HG03378 (cell line): ENCODE measurements at regions not wholly inside any gene's neighbourhood (a gene's known extent, or its start where the extent isn't known, plus 50 kb on each side); places are given as distances from the start of the nearest gene placed in this dataset.
"Not testable (repeated sequence)": the region's sequence is repeated elsewhere in the genome, so short reads cannot be mapped to it uniquely, and the experiment has no call there.

ENCODE experiments used
- ATAC-seq: cut with Tn5 transposase; IDR thresholded peaks from one replicate; pipeline ENCODE4 v1.9.1; 2021; ENCODE audit warnings: mild to moderate bottlenecking, moderate library complexity; ENCODE audit not compliant: unreplicated experiment

GRCh38 chr10:109215291-109216075, 707.8 kb downstream of the XPNPEP1 start:
- ATAC-seq: no peak

- ATAC-seq: not testable (repeated sequence)
Measured at GRCh38 chr10:109214891-109215290, 708.4 kb downstream of the XPNPEP1 start.

- no peak for ATAC-seq
Measured at GRCh38 chr10:109207361-109207760, 716.0 kb downstream of the XPNPEP1 start.

- ATAC-seq: no peak
Measured at GRCh38 chr10:109205929-109206585, 717.3 kb downstream of the XPNPEP1 start.

GRCh38 chr10:109203646-109204353, 719.5 kb downstream of the XPNPEP1 start:
- ATAC-seq: no peak

- ATAC-seq: no peak
Measured at GRCh38 chr10:109202111-109202510, 721.2 kb downstream of the XPNPEP1 start.

- no peak for ATAC-seq
Measured at GRCh38 chr10:109200646-109201045, 722.7 kb downstream of the XPNPEP1 start.

GRCh38 chr10:109191823-109192222, 731.5 kb downstream of the XPNPEP1 start:
- no peak for ATAC-seq

GRCh38 chr10:109191341-109191740, 732.0 kb downstream of the XPNPEP1 start:
- ATAC-seq: no peak

GRCh38 chr10:109187677-109188076, 735.6 kb downstream of the XPNPEP1 start:
- ATAC-seq: no peak

GRCh38 chr10:109183366-109183765, 739.9 kb downstream of the XPNPEP1 start:
- ATAC-seq: no peak

- ATAC-seq: no peak
Measured at GRCh38 chr10:109178591-109178990, 744.7 kb downstream of the XPNPEP1 start.

GRCh38 chr10:109174526-109174925, 748.8 kb downstream of the XPNPEP1 start:
- no peak for ATAC-seq

- ATAC-seq: no peak
Measured at GRCh38 chr10:109173937-109174336, 749.4 kb downstream of the XPNPEP1 start.

GRCh38 chr10:109173121-109173520, 750.2 kb downstream of the XPNPEP1 start:
- no peak for ATAC-seq

- no peak for ATAC-seq
Measured at GRCh38 chr10:109166935-109167334, 756.4 kb downstream of the XPNPEP1 start.

- ATAC-seq: no peak
Measured at GRCh38 chr10:109159351-109159750, 764.0 kb downstream of the XPNPEP1 start.

- no peak for ATAC-seq
Measured at GRCh38 chr10:109156396-109156795, 766.9 kb downstream of the XPNPEP1 start.

- ATAC-seq: no peak
Measured at GRCh38 chr10:109149666-109150350, 773.5 kb downstream of the XPNPEP1 start.

GRCh38 chr10:109127363-109127762, 795.9 kb downstream of the XPNPEP1 start:
- ATAC-seq: no peak

GRCh38 chr10:109126541-109126940, 796.8 kb downstream of the XPNPEP1 start:
- ATAC-seq: no peak
